RCC 7860 (cell line): ENCODE measurements at regions not wholly inside any gene's neighbourhood (a gene's known extent, or its start where the extent isn't known, plus 50 kb on each side); places are given as distances from the start of the nearest gene placed in this dataset.

Source experiments
- DNase-seq: peaks from one replicate; pipeline ENCODE4 v3.0.0-alpha.2; 2015; ENCODE audit warnings: low spot score
- FAIRE-seq: peaks from 2 replicates; lab custom pipeline; 2012; peaks lifted over from hg19 to GRCh38; lab: Jason Lieb, UNC

DNA sequence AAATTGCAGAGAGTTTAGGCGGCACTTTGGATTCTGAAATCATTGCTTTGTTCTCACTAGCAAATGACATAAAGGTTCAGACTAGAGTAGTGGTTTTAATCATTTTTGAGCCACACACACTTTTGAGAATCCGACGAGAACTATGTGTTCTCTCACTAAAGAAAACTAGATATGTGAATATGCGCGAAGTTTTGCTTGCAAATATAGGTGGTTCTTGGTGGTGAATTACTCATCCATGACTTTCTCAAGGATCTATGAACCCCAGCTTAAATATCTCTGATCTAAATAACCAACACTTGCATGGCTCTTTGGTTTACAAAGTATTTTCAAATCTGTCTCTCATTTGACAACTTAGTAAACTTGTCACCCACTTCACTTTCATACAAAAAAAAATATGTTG lies 54.8 kb downstream of the NOG start:
- no peak for FAIRE-seq
- DNase-seq, result no peak

DNA sequence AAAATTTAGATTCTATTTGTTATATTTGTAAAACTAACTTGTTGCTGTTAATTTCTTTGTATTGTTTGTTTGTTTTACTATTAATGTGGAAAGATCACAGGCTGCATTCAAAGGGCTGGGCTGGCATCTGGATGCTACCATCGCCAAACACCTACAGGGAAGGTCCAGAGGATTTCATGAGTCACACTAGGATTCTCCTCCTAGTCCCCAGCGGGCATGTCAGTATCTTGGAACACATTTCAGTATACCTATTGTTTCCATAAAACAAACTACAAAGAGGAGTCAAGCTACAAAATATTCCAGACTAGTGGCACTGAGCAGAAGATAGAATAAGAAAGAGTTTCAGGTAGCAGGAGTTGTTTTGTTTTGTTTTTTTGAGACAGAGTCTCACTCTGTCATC lies 55.3 kb downstream of the NOG start:
- no peak for FAIRE-seq

DNA sequence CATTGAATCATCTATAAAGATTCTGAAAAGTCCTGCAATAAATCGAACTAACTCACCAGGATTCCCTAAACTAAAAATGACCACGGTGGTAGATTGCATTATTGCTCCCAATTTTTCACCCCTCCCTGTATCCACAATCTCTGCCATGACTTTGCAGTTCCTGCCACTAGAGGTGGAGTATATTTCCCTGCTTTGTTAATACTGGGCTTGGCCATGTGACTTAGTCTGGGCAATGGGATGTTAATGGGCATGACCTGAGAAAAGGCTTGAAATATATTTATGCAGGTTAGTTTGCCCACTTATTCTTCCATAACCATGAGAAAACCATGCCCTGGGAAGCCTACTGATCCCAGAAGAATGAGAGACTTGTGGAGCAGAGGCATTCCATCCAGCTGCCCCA lies 59.1 kb downstream of the NOG start:
- DNase-seq (no peak), FAIRE-seq (no peak)

More for the DNA sequence above, 55.3 kb downstream of the NOG start:
- no peak for DNase-seq

DNA sequence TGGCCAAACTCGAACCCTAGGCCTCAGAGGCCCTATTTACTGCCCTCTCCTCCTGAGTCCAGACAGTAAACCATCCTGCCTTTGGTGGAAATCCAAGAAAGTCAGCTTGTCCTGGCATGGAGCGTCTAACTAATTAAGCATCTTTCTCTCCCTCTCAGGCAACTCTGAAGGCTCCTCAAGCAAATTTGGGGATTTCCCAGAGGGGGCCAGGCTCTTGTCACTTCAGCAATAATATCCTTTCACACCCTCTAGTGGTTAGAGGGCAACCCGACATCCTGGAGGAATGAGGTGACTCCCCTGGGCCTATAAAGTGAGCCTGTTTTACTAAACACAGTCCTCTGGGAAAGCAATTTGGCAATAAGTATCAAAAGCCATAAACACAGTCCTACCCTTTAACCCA lies 60.4 kb downstream of the NOG start:
- no peak for FAIRE-seq

DNA sequence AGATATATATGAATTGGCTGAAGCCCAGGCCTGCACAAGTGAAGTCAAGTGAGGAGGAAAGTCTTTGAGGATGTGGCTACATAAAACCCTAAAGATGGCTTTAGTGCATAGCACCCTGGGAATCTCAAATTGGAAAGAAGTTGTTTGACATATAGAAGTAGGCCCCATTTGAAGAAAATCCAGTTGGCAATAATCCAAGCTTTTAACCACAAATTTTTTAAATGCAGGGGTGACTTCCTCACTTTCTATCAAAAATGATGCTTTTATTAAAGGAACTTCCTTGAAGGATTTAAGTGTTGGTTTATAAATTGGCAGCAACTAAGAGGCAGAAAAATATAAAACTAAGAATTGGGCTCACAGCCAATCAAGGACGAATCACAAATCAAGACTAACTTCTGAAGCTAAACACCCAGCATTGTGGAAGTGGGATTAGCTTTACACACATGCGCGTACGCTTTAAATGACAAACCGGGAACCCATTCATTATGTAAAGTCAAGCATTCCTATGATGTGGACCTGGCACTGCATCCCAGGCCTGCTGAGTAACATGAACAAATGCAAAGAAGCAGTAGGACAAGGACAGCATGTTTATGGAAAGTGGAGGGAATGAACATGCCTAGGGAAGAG lies 63.3 kb downstream of the NOG start:
- no peak for FAIRE-seq
- no peak for DNase-seq

More for the DNA sequence above, 60.4 kb downstream of the NOG start:
- peak; percentile 43 for DNase-seq

DNA sequence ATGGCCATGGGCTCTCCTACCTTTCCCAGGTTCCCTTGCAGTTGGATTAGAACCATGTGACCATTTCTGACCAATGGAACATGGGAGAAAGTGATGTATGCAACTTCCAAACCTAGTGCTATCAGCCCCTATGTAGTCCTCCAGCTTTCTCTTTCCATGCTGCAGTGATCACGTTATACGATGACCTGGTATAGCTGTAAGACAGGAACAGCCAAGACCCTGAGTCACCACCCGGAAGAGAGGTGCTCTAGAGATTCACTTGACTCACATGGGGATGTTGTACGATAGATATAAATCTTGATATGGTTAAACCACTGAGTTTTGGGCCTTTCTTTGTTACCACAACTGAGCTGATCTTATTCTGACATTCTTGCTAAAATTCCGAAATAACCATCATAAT lies 65.1 kb downstream of the NOG start:
- FAIRE-seq (peak; percentile 53), DNase-seq (peak; percentile 79)

DNA sequence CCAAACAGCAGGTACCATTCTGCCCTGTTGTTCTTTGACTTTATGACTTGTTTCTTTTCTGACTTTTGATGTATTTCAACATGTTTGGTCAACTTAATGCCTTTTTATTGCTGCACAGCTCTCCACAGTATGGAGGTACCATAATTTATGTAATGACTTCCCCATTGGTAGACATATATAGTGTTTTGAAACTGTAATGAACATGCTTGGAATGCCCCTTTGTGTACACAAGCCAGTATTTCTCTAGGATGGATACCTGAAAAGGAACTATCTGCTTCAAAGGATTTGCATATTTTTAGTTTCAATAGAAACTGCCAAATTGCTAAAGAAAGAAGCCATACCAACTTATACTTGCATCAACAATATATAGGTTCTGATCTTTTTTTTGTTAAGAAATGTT lies 66.1 kb downstream of the NOG start:
- DNase-seq, result no peak
- no peak for FAIRE-seq

DNA sequence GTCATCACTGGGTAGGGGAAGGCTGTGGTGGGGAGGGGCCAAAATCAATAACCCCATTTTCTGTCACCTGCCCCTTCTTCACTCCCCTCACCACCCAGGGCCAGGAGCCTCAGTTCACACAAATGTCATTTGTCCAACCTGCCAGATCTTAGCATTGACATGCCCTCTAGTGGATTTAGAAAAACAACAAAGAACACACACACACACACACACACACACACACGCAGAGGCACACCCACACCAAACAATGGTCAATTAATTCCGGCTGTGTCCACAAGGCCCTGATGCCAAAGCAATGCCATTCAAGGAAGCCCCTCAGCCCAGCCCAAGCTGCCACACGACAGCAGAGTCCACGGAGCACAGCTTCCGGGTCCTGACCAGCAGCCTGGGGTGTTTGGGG lies 68.4 kb downstream of the NOG start:
- no peak for FAIRE-seq
- no peak for DNase-seq

DNA sequence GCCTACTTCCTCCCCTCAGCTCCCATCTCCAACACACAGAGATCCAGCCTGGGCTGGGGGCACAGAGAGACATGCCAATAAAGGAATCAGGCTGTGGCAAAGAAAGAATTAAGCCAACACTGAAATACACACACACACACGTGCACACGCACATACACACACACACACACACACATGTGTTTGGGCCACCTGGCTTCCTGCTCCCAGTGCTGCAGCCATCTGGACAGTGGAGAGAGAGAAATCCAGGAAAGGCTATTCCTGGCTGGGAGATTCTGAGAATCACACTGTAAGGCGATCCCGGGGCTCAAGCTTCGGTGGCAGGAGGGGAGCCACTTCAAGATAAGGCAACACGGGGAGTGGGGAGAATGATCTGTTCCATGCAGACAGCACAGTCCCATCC lies 72.4 kb downstream of the NOG start:
- FAIRE-seq, result no peak
- DNase-seq, result no peak

DNA sequence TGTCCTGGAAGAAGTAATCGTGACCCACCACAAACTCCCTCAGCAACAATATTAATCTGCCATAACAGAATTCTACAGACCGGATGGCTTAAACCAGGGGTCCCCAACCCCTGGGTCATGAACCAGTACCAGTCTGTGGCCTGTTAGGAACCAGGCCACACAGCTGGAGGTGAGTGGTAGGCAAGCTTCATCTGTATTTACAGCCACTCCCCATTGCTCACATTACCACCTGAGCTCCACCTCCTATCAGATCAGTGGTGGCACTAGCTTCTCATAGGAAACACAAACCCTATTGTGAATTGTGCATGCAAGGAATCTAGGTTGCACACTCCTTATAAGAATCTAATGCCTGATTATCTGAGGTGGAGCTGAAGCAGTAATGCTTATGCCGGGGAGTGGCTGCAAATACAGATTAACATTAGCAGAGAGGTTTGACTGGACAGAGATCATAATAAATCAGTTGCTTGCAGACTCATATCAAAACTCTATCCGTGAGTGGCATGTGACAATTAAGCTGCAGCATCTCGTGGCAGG lies 74.5 kb downstream of the NOG start:
- DNase-seq, result no peak
- FAIRE-seq, result no peak

DNA sequence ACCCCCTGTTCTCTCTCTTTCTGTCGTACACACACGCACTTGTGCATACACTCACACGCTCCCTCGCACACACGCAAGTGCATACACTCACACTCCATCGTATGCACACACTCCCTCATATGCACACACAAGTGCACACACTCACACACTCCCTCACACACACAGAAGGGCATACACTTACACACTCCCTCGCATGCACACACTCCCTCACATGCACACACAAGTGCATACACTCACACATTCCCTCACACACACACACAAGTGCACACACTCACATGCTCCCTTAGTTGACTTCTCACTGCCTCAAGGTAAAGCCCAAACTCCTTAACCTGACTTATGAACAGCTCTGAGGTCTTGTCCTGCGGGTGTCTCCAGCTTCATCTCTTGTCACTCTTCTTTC lies 78.7 kb downstream of the NOG start:
- DNase-seq, result no peak
- FAIRE-seq, result no peak

DNA sequence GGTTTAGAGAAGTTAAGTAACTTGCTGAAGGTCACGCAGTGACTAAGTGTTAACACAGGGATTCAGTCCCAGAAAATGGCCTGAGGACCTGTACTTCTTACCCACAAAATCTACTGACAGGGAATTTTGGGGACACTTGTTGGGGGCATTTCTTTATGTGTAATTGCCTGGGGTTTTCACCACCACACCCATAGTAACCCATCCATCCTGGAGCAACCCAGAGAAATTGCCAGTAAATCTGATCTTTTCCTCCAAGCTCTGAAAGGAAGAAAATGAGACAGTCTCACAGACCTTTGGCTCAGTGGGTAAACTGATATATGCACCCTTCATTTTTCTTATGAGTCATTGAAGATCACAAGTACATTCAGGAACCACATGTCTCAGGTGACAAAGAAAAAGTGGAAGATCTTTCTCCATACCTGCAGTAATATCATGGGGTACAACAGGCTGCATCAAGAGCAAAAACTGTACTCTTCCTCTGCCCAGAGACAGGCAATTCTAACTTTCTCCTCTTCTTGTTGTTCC lies 81.0 kb downstream of the NOG start:
- FAIRE-seq (no peak), DNase-seq (no peak)

DNA sequence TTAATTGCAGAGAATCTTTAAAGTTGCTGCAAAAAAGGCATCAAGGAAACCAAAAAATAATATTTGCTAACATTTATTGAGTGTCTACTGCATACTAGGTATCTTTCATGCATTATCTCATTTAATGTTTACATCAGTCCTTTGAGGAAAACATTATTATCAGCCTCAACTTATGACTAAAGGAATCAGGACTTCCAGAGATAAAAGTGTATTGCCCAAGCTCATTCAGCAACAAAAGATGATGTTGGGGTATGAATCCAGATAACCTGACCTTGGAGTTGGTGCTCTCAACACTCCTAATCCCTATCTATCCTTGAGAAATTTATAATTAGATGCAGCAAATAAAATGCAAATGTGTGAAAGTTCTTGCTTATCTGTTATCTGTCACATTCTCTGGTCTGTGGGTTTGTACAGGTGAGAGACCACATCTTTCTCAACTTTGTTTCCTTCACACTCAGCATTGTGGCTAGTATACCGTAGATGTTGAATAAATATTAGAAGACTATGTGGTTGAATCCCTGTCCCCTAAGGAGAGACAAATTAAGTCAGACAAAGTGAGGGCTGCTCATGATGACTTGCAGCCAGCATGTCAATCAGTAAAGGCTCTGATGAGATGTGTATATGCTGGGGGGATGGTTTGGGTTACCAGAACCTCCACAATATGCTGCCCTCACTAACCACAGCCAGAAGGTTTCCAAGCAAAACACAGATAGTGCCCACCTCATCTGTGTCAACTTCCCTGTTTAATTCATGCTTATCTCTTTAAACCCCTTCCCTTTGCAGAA lies 82.6 kb downstream of the NOG start:
- no peak for FAIRE-seq
- DNase-seq, result no peak

DNA sequence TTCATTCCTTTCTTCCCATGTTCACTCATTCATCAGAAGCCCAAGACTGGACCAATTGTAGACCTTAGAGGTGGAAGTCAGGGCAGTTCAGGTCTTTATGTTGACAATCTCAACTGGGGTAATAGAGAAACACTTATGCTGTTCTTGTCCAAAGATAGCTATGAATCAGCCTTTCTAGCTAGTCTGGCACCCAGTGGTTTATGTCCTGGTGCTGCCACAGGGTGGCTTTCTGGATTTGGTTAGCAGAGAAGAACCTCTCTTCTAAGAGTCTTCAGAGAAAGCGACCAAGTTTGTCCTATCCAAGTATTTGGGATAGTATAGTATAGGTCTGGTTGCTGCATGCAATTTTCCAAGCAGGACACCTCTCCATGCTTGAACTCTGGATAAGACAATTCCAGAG lies 83.3 kb downstream of the NOG start:
- FAIRE-seq (no peak), DNase-seq (no peak)

DNA sequence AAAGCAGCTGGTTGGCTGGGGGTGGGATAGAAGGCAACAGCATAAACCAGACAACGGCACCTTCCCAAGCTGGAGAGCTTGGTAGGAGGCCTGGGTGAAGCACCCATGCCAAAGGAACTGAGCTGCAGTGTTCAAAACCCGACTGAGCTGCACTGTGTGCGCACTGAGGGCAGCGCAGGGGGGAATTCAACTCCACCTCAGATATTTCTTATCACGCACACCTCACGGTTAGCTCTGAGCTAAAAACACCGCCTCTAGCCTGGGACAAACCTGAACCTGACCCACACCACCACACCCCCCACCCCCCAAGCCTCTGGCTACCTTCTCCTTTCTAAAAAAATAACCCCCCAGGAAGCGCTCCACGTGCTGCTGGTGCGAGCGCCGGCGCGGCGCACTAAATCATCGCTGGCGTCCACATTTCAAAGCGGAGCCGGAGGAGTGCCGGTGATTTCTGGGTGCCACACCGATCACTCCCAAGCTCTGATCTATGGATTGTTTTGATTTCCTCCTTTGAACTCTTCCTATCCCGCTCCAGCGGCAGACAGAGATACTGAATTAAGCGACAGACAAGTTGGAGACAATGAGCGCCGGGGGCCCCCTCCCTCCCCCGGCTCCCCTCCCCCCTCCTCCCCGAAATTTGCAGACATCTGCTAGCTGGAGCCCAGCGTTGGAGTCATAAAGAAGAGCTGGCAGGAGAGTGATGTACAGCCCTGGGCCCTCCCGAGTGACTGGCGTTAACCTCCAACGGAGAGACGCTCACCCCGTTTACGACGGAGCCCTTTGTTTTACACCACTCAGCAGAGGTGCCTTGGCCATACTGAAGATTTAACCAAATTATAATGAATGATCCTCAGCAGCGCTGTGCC lies 85.0 kb downstream of the NOG start:
- FAIRE-seq (no peak), DNase-seq (no peak)

DNA sequence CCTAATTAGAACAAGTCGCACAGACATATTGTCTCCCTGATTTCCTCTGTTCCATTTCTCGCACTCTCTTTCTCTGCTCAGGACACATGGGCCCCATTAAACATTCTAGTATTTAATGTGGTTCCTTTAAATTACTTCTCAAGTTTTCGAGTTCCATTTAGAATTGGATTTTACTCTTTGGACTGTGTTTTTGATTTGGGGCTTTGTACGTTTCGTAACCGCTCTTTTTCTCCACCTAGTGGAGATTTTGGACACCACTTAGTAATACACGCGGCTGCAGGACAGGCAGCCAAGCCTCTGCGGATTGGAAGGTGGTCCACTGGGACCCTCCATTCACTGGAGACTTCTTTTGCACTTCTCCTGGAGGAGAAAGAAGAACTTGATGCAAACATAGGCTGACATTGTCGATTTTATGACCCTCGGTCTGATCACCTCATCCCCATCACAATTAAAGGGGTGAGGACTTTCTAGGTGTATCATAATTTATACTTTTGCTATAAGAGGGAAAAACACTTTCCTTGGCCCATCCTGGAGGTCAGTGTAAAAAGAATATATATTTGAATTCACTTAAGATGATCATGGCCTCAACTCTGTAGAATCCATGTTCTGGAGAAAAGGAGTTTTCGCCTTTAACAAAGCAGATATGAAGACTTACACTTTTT lies 85.7 kb downstream of the NOG start:
- no peak for FAIRE-seq
- DNase-seq, result no peak

DNA sequence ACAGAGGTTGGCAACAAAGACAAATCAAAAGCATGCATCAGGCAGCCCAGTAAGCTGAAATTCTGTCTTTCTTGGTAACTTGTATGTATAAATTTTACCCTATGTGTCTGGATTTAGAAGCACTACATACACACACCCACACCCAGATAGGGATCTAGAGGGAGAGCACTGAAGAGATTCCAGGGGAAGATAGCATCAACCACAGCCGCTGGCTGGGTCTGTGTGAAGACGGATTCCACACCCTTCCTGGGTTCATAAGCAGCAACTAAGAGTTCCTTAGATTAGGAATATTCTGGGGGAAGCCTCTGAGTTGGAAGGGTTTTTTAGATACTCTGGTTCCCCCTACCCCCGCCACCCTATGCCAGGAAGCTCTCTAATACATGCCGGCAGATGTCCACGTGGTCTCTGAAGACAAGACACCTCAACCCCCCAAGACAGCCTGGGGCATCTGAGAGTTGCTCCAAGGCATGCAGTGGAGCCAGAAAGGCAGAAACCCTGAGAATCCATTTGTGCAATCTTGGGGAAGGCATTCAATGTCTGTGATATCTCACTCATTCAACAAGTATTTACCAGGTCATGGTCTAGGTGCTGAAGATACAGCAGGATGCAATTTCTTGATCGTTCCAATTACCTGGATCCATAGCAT lies 86.4 kb downstream of the NOG start:
- FAIRE-seq, result no peak
- no peak for DNase-seq

DNA sequence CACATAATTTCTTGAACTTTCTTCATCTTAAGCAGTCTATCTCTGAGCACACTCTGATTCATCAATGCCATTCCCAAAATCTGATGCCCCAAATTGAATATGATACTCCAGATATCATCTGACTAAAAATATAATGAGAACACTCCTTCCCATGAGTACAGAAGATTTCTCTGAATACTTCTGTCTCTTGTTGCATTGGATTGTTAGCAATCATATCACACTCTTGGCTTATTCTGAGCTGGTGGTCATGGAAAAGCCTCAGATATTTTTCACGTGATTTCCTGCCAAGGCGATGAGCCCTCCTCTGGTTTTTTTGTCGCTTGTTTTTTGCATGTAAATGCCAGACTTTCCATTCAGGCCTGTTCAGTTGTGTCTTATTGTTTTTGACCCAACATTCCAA lies 87.2 kb downstream of the NOG start:
- no peak for FAIRE-seq
- no peak for DNase-seq

DNA sequence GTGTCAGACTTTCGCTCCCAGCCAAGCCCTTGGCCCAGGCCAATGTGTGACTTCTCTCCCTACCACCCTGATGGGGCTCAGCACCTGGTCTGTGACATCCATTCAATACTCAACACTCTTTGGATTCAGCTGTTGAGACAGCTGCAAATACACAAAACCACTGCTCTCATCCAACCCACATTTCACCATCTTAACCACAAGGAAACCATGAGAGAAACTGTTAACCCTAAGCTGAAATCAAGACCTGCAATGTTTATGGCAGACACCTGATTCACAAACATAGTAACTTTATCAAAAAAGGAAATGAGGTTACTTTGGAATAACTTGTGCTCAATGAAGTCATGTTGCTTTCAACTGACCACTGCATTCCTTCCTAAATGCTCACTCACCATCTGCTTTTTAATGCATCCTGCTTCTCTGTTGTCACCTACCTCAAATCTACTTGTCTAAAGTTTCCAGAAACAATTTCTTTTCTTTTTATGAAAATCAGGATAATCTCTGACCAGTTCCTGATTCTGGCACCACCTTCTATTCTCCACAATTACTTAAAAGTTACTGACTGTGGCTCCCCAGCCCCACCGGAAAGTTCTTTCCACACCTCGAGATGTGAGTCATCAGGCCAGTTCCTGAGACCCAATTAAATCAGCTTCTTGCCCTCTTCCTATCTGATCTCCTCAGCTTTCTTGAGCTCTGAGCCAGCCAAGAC lies 88.2 kb downstream of the NOG start:
- DNase-seq (peak; percentile 95), FAIRE-seq (peak; percentile 92)

DNA sequence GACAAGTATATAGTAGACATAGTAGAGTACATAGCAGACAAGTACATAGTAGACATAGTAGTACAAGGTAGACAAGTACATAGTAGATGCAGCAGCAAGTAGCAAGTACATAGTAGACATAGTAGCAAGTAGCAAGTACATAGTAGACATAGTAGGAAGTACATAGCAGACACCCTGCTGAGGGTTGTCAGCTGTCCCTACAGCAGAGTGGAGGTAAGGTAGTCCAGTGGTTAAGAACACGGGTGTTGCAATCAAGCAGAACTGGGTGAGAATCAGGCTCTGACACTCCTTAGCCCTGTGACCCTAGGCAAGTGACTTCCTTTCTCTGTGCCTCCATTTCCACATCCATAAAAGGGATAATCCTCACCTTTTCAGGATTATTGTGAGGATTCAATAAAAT lies 94.7 kb downstream of the NOG start:
- FAIRE-seq (no peak), DNase-seq (no peak)
